ENCODE measurements at regions not wholly inside any gene's neighbourhood (a gene's known extent, or its start where the extent isn't known, plus 50 kb on each side); places are given as distances from the start of the nearest gene placed in this dataset.
"Not testable (repeated sequence)": the region's sequence is repeated elsewhere in the genome, so short reads cannot be mapped to it uniquely, and the experiment has no call there.

- no peak for DNase-seq
Observed at GRCh38 chr2:16025876-16026640, 85.7 kb downstream of the MYCN start.

- no peak for DNase-seq
Observed at GRCh38 chr2:16025211-16025875, 85.0 kb downstream of the MYCN start.

- DNase-seq, result not testable (repeated sequence)
Observed at GRCh38 chr2:16024628-16025027, 84.3 kb downstream of the MYCN start.

- DNase-seq, result no peak
Observed at GRCh38 chr2:16023506-16024360, 83.4 kb downstream of the MYCN start.

- no peak for DNase-seq
Observed at GRCh38 chr2:16022548-16023240, 82.3 kb downstream of the MYCN start.

GRCh38 chr2:16021611-16022363 is 81.4 kb downstream of the MYCN start:
- no peak for DNase-seq

- no peak for DNase-seq
Observed at GRCh38 chr2:16020389-16021008, 80.1 kb downstream of the MYCN start.

- no peak for DNase-seq
Observed at GRCh38 chr2:16019617-16020351, 79.4 kb downstream of the MYCN start.

GRCh38 chr2:16019060-16019480 is 78.7 kb downstream of the MYCN start:
- DNase-seq, result no peak

- no peak for DNase-seq
Observed at GRCh38 chr2:16018277-16019059, 78.1 kb downstream of the MYCN start.

GRCh38 chr2:16016282-16016681 is 75.9 kb downstream of the MYCN start:
- no peak for DNase-seq

- DNase-seq, result no peak
Observed at GRCh38 chr2:16015903-16016265, 75.5 kb downstream of the MYCN start.

- no peak for DNase-seq
Observed at GRCh38 chr2:16015210-16015902, 75.0 kb downstream of the MYCN start.

- DNase-seq, result no peak
Observed at GRCh38 chr2:16014802-16015201, 74.5 kb downstream of the MYCN start.

- DNase-seq, result no peak
Observed at GRCh38 chr2:16014041-16014787, 73.9 kb downstream of the MYCN start.

- no peak for DNase-seq
Observed at GRCh38 chr2:16013359-16013911, 73.1 kb downstream of the MYCN start.

GRCh38 chr2:16012626-16013358 is 72.4 kb downstream of the MYCN start:
- no peak for DNase-seq

Data from hindlimb muscle (tissue), 1 donor.